ENCODE measurements at regions not wholly inside any gene's neighbourhood (a gene's known extent, or its start where the extent isn't known, plus 50 kb on each side); places are given as distances from the start of the nearest gene placed in this dataset.

GRCh38 chr2:64865073-64865830, 123.9 kb upstream of the SLC1A4 start:
- in situ Hi-C loops (cut with MboI; ENCODE audit: low sequenced_read_pairs): loop anchor here (5.0 to 10.0 kb wide), 2 partner anchors 220 to 268 kb away; no protein-coding TSS in a partner anchor
- no peaks in the 10 kb centered on the region; the same call in 1 of the 2 replicates for H3K36me3 ChIP-seq (replicated peaks)
- H3K27me3 ChIP-seq (ENCODE audit: low read depth): no peaks in the 10 kb centered on the region
- H3K4me3 ChIP-seq: peak overlapping the region; percentile 41
- peaks cover 12% of the 10 kb centered on the region for H3K4me1 ChIP-seq
- H3K9me3 ChIP-seq: no peaks in the 10 kb centered on the region
- DNase-seq (ENCODE audit: low spot score in 2 of 2): peak; percentile 49 to 73

- no peaks in the 10 kb centered on the region for H3K9me3 ChIP-seq
- no peaks in the 10 kb centered on the region for H3K27me3 ChIP-seq (ENCODE audit: low read depth)
- H3K4me1 ChIP-seq: peaks cover 12% of the 10 kb centered on the region
- in situ Hi-C loops (cut with MboI; ENCODE audit: low sequenced_read_pairs): loop anchor here (5.0 to 10.0 kb wide), 2 partner anchors 221 to 269 kb away; no protein-coding TSS in a partner anchor
- no peaks in the 10 kb centered on the region; the same call in 1 of the 2 replicates for H3K36me3 ChIP-seq (replicated peaks)
- DNase-seq (ENCODE audit: low spot score in 2 of 2): no peak
- no peak overlapping the region for H3K4me3 ChIP-seq
Observed at GRCh38 chr2:64865831-64866345, 123.3 kb upstream of the SLC1A4 start.

DNA sequence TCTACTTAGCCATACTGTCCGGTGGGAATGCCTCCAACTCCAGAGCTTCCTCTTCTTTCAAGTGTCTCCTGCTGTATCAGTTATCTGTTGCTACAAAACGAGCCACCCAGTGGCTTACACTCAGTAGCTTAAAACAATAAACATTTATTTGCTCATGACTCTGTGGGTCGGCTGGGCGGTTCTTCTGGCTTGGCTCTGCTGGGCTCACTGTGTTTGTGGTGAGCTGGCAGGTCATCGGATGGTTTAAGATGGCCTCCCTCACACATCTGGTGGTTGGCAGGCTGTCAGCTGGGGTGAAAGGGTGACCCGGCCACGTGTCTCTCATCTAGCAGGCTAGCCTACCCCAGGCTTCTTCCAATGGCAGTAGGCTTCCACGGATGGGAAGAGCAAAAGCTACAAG, 122.4 kb upstream of the SLC1A4 start:
- no peak for DNase-seq (ENCODE audit: low spot score in 2 of 2)
- in situ Hi-C loops (cut with MboI; ENCODE audit: low sequenced_read_pairs): loop anchor here (5.0 to 10.0 kb wide), 2 partner anchors 222 to 269 kb away; no protein-coding TSS in a partner anchor

GRCh38 chr2:64867253-64867996, 121.8 kb upstream of the SLC1A4 start:
- in situ Hi-C loops (cut with MboI; ENCODE audit: low sequenced_read_pairs): loop anchor here (5.0 to 10.0 kb wide), 2 partner anchors 223 to 270 kb away; no protein-coding TSS in a partner anchor
- no peak for DNase-seq (ENCODE audit: low spot score in 2 of 2)
- Histone ChIP-seq H3K36me3 (replicated peaks) (no peaks in the 10 kb centered on the region; the same call in 1 of the 2 replicates), H3K4me1 (peaks cover 12% of the 10 kb centered on the region), H3K27me3 (ENCODE audit: low read depth) (no peaks in the 10 kb centered on the region), H3K9me3 (no peaks in the 10 kb centered on the region), H3K4me3 (no peak overlapping the region)

More for the DNA sequence above, 122.4 kb upstream of the SLC1A4 start:
- no peaks in the 10 kb centered on the region for H3K27me3 ChIP-seq (ENCODE audit: low read depth)
- peaks cover 12% of the 10 kb centered on the region for H3K4me1 ChIP-seq
- no peaks in the 10 kb centered on the region for H3K9me3 ChIP-seq
- H3K36me3 ChIP-seq (replicated peaks): no peaks in the 10 kb centered on the region; the same call in 1 of the 2 replicates
- no peak overlapping the region for H3K4me3 ChIP-seq

DNA sequence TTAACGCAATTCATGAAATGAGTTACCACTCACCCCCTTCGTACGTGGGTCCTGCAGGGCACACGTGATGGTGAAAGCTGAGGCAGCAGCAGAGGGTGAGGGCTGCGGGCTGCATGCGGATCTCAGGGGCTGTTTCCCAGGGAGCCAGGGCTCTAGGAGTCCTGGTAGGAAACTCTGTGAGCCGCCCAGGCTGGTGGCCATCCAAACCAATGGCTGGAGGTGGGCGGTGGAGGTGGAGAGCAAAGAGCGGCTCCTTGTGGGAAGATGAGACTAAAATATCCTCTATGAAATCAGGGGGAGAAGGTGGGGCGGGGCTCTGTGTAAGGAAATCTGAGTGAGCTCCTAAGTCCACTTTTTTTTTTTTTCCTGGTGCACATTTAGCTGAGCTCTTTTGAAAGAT, 120.1 kb upstream of the SLC1A4 start:
- H3K4me1 ChIP-seq: peaks cover 11% of the 10 kb centered on the region
- H3K4me3 ChIP-seq: no peak overlapping the region
- H3K9me3 ChIP-seq: no peaks in the 10 kb centered on the region
- H3K36me3 ChIP-seq (replicated peaks): no peaks in the 10 kb centered on the region
- no peak for DNase-seq (ENCODE audit: low spot score in 2 of 2)
- no peaks in the 10 kb centered on the region for H3K27me3 ChIP-seq (ENCODE audit: low read depth)
- in situ Hi-C loops (cut with MboI; ENCODE audit: low sequenced_read_pairs): loop anchor here (5.0 to 10.0 kb wide), 2 partner anchors 224 to 272 kb away; no protein-coding TSS in a partner anchor

- in situ Hi-C loops (cut with MboI; ENCODE audit: low sequenced_read_pairs): loop anchor here (5.0 kb wide), 1 partner anchor 546 kb away; no protein-coding TSS in a partner anchor
- H3K36me3 ChIP-seq (replicated peaks): no peaks in the 10 kb centered on the region
Observed at GRCh38 chr2:64873472-64873924, 115.7 kb upstream of the SLC1A4 start.

GRCh38 chr2:64874593-64874992, 114.6 kb upstream of the SLC1A4 start:
- in situ Hi-C loops (cut with MboI; ENCODE audit: low sequenced_read_pairs): loop anchor here (5.0 kb wide), 1 partner anchor 547 kb away; no protein-coding TSS in a partner anchor
- H3K9me3 ChIP-seq: no peaks in the 10 kb centered on the region
- peaks cover 5% of the 10 kb centered on the region; the same call in 1 of the 2 replicates for H3K4me1 ChIP-seq
- no peaks in the 10 kb centered on the region for H3K36me3 ChIP-seq (replicated peaks)
- H3K4me3 ChIP-seq: no peak overlapping the region
- peak in 1 of 2 experiments; percentile 1 for DNase-seq (ENCODE audit: low spot score in 2 of 2)
- no peaks in the 10 kb centered on the region for H3K27me3 ChIP-seq (ENCODE audit: low read depth)

More at GRCh38 chr2:64873472-64873924, 115.7 kb upstream of the SLC1A4 start:
- Histone ChIP-seq H3K9me3 (no peaks in the 10 kb centered on the region), H3K27me3 (ENCODE audit: low read depth) (no peaks in the 10 kb centered on the region), H3K4me3 (no peak overlapping the region), H3K4me1 (peaks cover 5% of the 10 kb centered on the region; the same call in 1 of the 2 replicates)
- peak; percentile 55 to 90 for DNase-seq (ENCODE audit: low spot score in 2 of 2)

- Histone ChIP-seq H3K4me3 (no peak overlapping the region), H3K27me3 (ENCODE audit: low read depth) (no peaks in the 10 kb centered on the region), H3K4me1 (peaks cover 5% of the 10 kb centered on the region; the same call in 1 of the 2 replicates), H3K9me3 (no peaks in the 10 kb centered on the region), H3K36me3 (replicated peaks) (no peaks in the 10 kb centered on the region)
- no peak for DNase-seq (ENCODE audit: low spot score in 2 of 2)
- in situ Hi-C loops (cut with MboI; ENCODE audit: low sequenced_read_pairs): no loop called here
Observed at GRCh38 chr2:64875368-64875767, 113.8 kb upstream of the SLC1A4 start.

GRCh38 chr2:64876137-64876647, 113.0 kb upstream of the SLC1A4 start:
- H3K27me3 ChIP-seq (ENCODE audit: low read depth): no peaks in the 10 kb centered on the region
- in situ Hi-C loops (cut with MboI; ENCODE audit: low sequenced_read_pairs): no loop called here
- DNase-seq (ENCODE audit: low spot score in 2 of 2): peak; percentile 78 to 81

DNA sequence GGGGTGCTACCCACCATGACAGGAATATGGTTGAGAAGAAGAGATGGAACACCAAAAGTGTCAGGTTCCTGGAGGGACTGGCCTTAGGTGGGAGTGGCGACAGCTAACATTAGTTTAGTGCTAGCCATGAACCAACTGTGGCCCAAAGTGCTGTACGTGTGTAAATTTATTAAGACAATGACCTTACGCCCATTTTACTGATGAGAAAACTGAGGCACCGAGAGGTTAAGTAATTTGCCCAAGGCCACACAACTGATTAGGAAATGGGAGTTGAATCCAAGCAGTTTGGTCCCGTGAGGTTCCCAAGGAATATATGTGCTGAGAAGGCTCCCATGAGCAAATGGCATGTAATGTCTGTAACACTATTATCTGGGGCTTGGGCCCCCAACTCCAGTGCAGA, 109.5 kb upstream of the SLC1A4 start:
- no peak for DNase-seq (ENCODE audit: low spot score in 2 of 2)
- Histone ChIP-seq H3K4me1 (peaks cover 5% of the 10 kb centered on the region; the same call in 1 of the 2 replicates), H3K4me3 (no peak overlapping the region), H3K27me3 (ENCODE audit: low read depth) (no peaks in the 10 kb centered on the region), H3K9me3 (no peaks in the 10 kb centered on the region), H3K36me3 (replicated peaks) (no peaks in the 10 kb centered on the region)
- in situ Hi-C loops (cut with MboI; ENCODE audit: low sequenced_read_pairs): no loop called here

More at GRCh38 chr2:64876137-64876647, 113.0 kb upstream of the SLC1A4 start:
- H3K36me3 ChIP-seq (replicated peaks): no peaks in the 10 kb centered on the region
- peaks cover 5% of the 10 kb centered on the region; the same call in 1 of the 2 replicates for H3K4me1 ChIP-seq
- H3K9me3 ChIP-seq: no peaks in the 10 kb centered on the region
- H3K4me3 ChIP-seq: no peak overlapping the region

- no peaks in the 10 kb centered on the region for H3K27me3 ChIP-seq (ENCODE audit: low read depth)
- no peaks in the 10 kb centered on the region for H3K36me3 ChIP-seq (replicated peaks)
- H3K4me3 ChIP-seq: no peak overlapping the region
- H3K4me1 ChIP-seq: peaks cover 5% of the 10 kb centered on the region; the same call in 1 of the 2 replicates
- in situ Hi-C loops (cut with MboI; ENCODE audit: low sequenced_read_pairs): no loop called here
- DNase-seq (ENCODE audit: low spot score in 2 of 2): no peak
- H3K9me3 ChIP-seq: no peaks in the 10 kb centered on the region
Observed at GRCh38 chr2:64880193-64880951, 108.8 kb upstream of the SLC1A4 start.

DNA sequence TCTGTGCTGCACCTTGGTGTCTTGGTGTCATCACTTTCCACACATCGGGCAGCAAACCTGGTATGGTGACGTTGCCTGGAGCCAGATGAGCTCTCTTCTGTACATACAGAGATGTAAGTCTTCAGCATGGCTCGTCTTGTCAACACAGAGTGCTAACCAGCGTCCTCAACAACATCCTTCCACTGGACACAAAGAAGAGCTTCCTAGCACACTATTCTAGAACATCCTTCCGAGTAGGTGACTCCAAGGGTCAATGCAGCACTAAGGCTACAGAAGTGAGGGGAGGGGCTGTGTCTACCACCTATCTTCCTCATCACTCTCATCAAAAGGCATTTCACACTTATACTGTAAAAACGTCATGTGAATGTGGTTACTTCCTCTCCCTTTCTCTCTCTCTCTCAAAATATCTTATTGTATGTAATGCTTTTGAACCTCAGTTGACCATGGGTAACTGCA, 108.1 kb upstream of the SLC1A4 start:
- Histone ChIP-seq H3K27me3 (ENCODE audit: low read depth) (no peaks in the 10 kb centered on the region), H3K4me1 (no peaks in the 10 kb centered on the region; the same call in 1 of the 2 replicates), H3K36me3 (replicated peaks) (no peaks in the 10 kb centered on the region), H3K9me3 (no peaks in the 10 kb centered on the region), H3K4me3 (no peak overlapping the region)
- in situ Hi-C loops (cut with MboI; ENCODE audit: low sequenced_read_pairs): no loop called here
- no peak for DNase-seq (ENCODE audit: low spot score in 2 of 2)

All from HAP-1 (cell line).